ENCODE measurements at regions not wholly inside any gene's neighbourhood (a gene's known extent, or its start where the extent isn't known, plus 50 kb on each side); places are given as distances from the start of the nearest gene placed in this dataset.

GRCh38 chr2:36002941-36003340 is 352.6 kb upstream of the CRIM1 start:
- H3K4me3 ChIP-seq (ENCODE audit: low read depth, low read length): no peak overlapping the region
- H3K27me3 Mint-ChIP-seq: peaks cover 10% of the 10 kb centered on the region
- H3K9me3 Mint-ChIP-seq: peaks cover 0 to 3% (median 0%) of the 10 kb centered on the region in 7 donors
- peaks cover 0 to 4% (median 0%) of the 10 kb centered on the region in 4 donors for H3K4me1 Mint-ChIP-seq
- H3K9me3 ChIP-seq (ENCODE audit: control insufficient read depth in 2 of 2, low read length in 2 of 2): no peaks in the 10 kb centered on the region
- no peak overlapping the region for H3K27ac ChIP-seq (ENCODE audit: insufficient read depth, low read length, poor library complexity, severe bottlenecking)
- no peak for DNase-seq
- H3K27ac Mint-ChIP-seq: no peak overlapping the region
- no peaks in the 10 kb centered on the region for H3K36me3 Mint-ChIP-seq
- peaks cover 4% of the 10 kb centered on the region for H3K27me3 ChIP-seq (ENCODE audit: control insufficient read depth, insufficient read depth, low read length)
- no peaks in the 10 kb centered on the region for H3K36me3 ChIP-seq (ENCODE audit: control insufficient read depth, insufficient read depth, low read length)
- no peak for ATAC-seq (ENCODE audit: low read depth in 2 of 2)
- H3K4me3 Mint-ChIP-seq: no peak overlapping the region
- no peaks in the 10 kb centered on the region for H3K4me1 ChIP-seq (ENCODE audit: control insufficient read depth, insufficient read depth, low read length, poor library complexity, severe bottlenecking)

- Histone ChIP-seq H3K4me1 (ENCODE audit: control insufficient read depth, insufficient read depth, low read length, poor library complexity, severe bottlenecking) (no peaks in the 10 kb centered on the region), H3K36me3 (ENCODE audit: control insufficient read depth, insufficient read depth, low read length) (no peaks in the 10 kb centered on the region), H3K27ac (ENCODE audit: insufficient read depth, low read length, poor library complexity, severe bottlenecking) (no peak overlapping the region), H3K27me3 (ENCODE audit: control insufficient read depth, insufficient read depth, low read length) (peaks cover 4% of the 10 kb centered on the region), H3K4me3 (ENCODE audit: low read depth, low read length) (no peak overlapping the region), H3K9me3 (ENCODE audit: control insufficient read depth in 2 of 2, low read length in 2 of 2) (no peaks in the 10 kb centered on the region)
- DNase-seq (no peak), ATAC-seq (ENCODE audit: low read depth in 2 of 2) (no peak)
- Mint-ChIP-seq H3K27me3 (peaks cover 10% of the 10 kb centered on the region), H3K27ac (no peak overlapping the region), H3K9me3 (peaks cover 0 to 13% (median 0%) of the 10 kb centered on the region in 7 donors), H3K4me3 (no peak overlapping the region), H3K4me1 (no peaks in the 10 kb centered on the region), H3K36me3 (no peaks in the 10 kb centered on the region)
Observed at GRCh38 chr2:35997488-35997887, 358.1 kb upstream of the CRIM1 start.

GRCh38 chr2:35989503-35989902 is 366.1 kb upstream of the CRIM1 start:
- Histone ChIP-seq H3K36me3 (ENCODE audit: control insufficient read depth, insufficient read depth, low read length) (no peaks in the 10 kb centered on the region), H3K4me1 (ENCODE audit: control insufficient read depth, insufficient read depth, low read length, poor library complexity, severe bottlenecking) (no peaks in the 10 kb centered on the region), H3K27ac (ENCODE audit: insufficient read depth, low read length, poor library complexity, severe bottlenecking) (no peak overlapping the region), H3K4me3 (ENCODE audit: low read depth, low read length) (no peak overlapping the region), H3K9me3 (ENCODE audit: control insufficient read depth in 2 of 2, low read length in 2 of 2) (no peaks in the 10 kb centered on the region), H3K27me3 (ENCODE audit: control insufficient read depth, insufficient read depth, low read length) (no peaks in the 10 kb centered on the region)
- peaks cover 0 to 3% (median 0%) of the 10 kb centered on the region in 4 donors for H3K4me1 Mint-ChIP-seq
- no peak for ATAC-seq (ENCODE audit: low read depth in 2 of 2)
- H3K9me3 Mint-ChIP-seq: peaks cover 0 to 5% (median 0%) of the 10 kb centered on the region in 7 donors
- no peak overlapping the region for H3K27ac Mint-ChIP-seq
- no peak for DNase-seq
- H3K27me3 Mint-ChIP-seq: no peaks in the 10 kb centered on the region
- H3K36me3 Mint-ChIP-seq: no peaks in the 10 kb centered on the region
- no peak overlapping the region for H3K4me3 Mint-ChIP-seq

GRCh38 chr2:35989040-35989439 is 366.5 kb upstream of the CRIM1 start:
- Mint-ChIP-seq H3K4me1 (peaks cover 0 to 3% (median 0%) of the 10 kb centered on the region in 4 donors), H3K9me3 (peaks cover 0 to 4% (median 0%) of the 10 kb centered on the region in 7 donors), H3K4me3 (no peak overlapping the region), H3K36me3 (no peaks in the 10 kb centered on the region), H3K27ac (no peak overlapping the region), H3K27me3 (no peaks in the 10 kb centered on the region)
- Histone ChIP-seq H3K27me3 (ENCODE audit: control insufficient read depth, insufficient read depth, low read length) (no peaks in the 10 kb centered on the region), H3K9me3 (ENCODE audit: control insufficient read depth in 2 of 2, low read length in 2 of 2) (no peaks in the 10 kb centered on the region), H3K27ac (ENCODE audit: insufficient read depth, low read length, poor library complexity, severe bottlenecking) (no peak overlapping the region), H3K4me3 (ENCODE audit: low read depth, low read length) (no peak overlapping the region), H3K36me3 (ENCODE audit: control insufficient read depth, insufficient read depth, low read length) (no peaks in the 10 kb centered on the region), H3K4me1 (ENCODE audit: control insufficient read depth, insufficient read depth, low read length, poor library complexity, severe bottlenecking) (no peaks in the 10 kb centered on the region)
- ATAC-seq (ENCODE audit: low read depth in 2 of 2) (no peak), DNase-seq (no peak)

- peaks cover 0 to 3% (median 0%) of the 10 kb centered on the region in 4 donors for H3K4me1 Mint-ChIP-seq
- H3K27me3 Mint-ChIP-seq: no peaks in the 10 kb centered on the region
- ATAC-seq (ENCODE audit: low read depth in 2 of 2) (no peak), DNase-seq (no peak)
- no peaks in the 10 kb centered on the region for H3K36me3 ChIP-seq (ENCODE audit: control insufficient read depth, insufficient read depth, low read length)
- H3K27ac ChIP-seq (ENCODE audit: insufficient read depth, low read length, poor library complexity, severe bottlenecking): no peak overlapping the region
- no peaks in the 10 kb centered on the region for H3K4me1 ChIP-seq (ENCODE audit: control insufficient read depth, insufficient read depth, low read length, poor library complexity, severe bottlenecking)
- no peak overlapping the region for H3K4me3 Mint-ChIP-seq
- no peaks in the 10 kb centered on the region for H3K27me3 ChIP-seq (ENCODE audit: control insufficient read depth, insufficient read depth, low read length)
- no peak overlapping the region for H3K27ac Mint-ChIP-seq
- H3K9me3 ChIP-seq (ENCODE audit: control insufficient read depth in 2 of 2, low read length in 2 of 2): no peaks in the 10 kb centered on the region
- H3K36me3 Mint-ChIP-seq: no peaks in the 10 kb centered on the region
- H3K4me3 ChIP-seq (ENCODE audit: low read depth, low read length): no peak overlapping the region
- H3K9me3 Mint-ChIP-seq: peaks cover 0 to 4% (median 0%) of the 10 kb centered on the region in 7 donors
Observed at GRCh38 chr2:35986871-35987270, 368.7 kb upstream of the CRIM1 start.

GRCh38 chr2:35978218-35978617 is 377.4 kb upstream of the CRIM1 start:
- H3K27me3 ChIP-seq (ENCODE audit: control insufficient read depth, insufficient read depth, low read length): no peaks in the 10 kb centered on the region
- H3K4me3 Mint-ChIP-seq: no peak overlapping the region
- no peaks in the 10 kb centered on the region for H3K27me3 Mint-ChIP-seq
- peak overlapping the region; percentile 55 for H3K4me3 ChIP-seq (ENCODE audit: low read depth, low read length)
- no peaks in the 10 kb centered on the region for H3K9me3 ChIP-seq (ENCODE audit: control insufficient read depth in 2 of 2, low read length in 2 of 2)
- DNase-seq: peak in 1 of 3 donors; percentile 25
- ATAC-seq (ENCODE audit: low read depth in 2 of 2): no peak
- H3K4me1 Mint-ChIP-seq: peaks cover 0 to 8% (median 0%) of the 10 kb centered on the region in 4 donors
- H3K27ac Mint-ChIP-seq: no peak overlapping the region
- peaks cover 0 to 3% (median 0%) of the 10 kb centered on the region in 7 donors for H3K9me3 Mint-ChIP-seq
- no peaks in the 10 kb centered on the region for H3K4me1 ChIP-seq (ENCODE audit: control insufficient read depth, insufficient read depth, low read length, poor library complexity, severe bottlenecking)
- H3K36me3 ChIP-seq (ENCODE audit: control insufficient read depth, insufficient read depth, low read length): no peaks in the 10 kb centered on the region
- H3K27ac ChIP-seq (ENCODE audit: insufficient read depth, low read length, poor library complexity, severe bottlenecking): no peak overlapping the region
- no peaks in the 10 kb centered on the region for H3K36me3 Mint-ChIP-seq

DNA sequence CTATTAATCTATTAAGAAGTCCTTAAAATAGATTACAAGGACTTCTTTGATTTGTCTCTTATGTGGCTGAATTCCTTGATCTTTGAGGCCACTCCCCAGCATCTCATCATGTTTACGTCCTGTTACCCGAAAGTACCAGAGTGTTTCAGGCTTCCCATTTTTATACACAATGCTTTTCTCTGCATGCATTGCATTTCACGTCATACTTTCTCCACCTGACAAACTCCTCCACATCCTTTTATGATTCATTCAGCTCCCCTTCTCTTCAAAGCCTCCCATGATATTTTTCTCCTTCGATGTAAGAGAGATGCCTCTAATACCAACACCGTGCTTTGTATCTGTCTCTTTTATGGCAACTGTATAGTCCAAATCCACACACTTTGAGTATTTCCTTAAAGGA is 379.0 kb upstream of the CRIM1 start:
- no peak for DNase-seq
- Histone ChIP-seq H3K36me3 (ENCODE audit: control insufficient read depth, insufficient read depth, low read length) (no peaks in the 10 kb centered on the region), H3K27me3 (ENCODE audit: control insufficient read depth, insufficient read depth, low read length) (peaks cover under 1% of the 10 kb centered on the region), H3K9me3 (ENCODE audit: control insufficient read depth in 2 of 2, low read length in 2 of 2) (no peaks in the 10 kb centered on the region), H3K4me1 (ENCODE audit: control insufficient read depth, insufficient read depth, low read length, poor library complexity, severe bottlenecking) (no peaks in the 10 kb centered on the region), H3K27ac (ENCODE audit: insufficient read depth, low read length, poor library complexity, severe bottlenecking) (no peak overlapping the region), H3K4me3 (ENCODE audit: low read depth, low read length) (no peak overlapping the region)
- no peaks in the 10 kb centered on the region for H3K9me3 Mint-ChIP-seq
- ATAC-seq (ENCODE audit: low read depth in 2 of 2): no peak
- H3K27ac Mint-ChIP-seq: no peak overlapping the region
- H3K4me1 Mint-ChIP-seq: peaks cover 0 to 8% (median 0%) of the 10 kb centered on the region in 4 donors
- H3K27me3 Mint-ChIP-seq: no peaks in the 10 kb centered on the region
- H3K36me3 Mint-ChIP-seq: no peaks in the 10 kb centered on the region
- H3K4me3 Mint-ChIP-seq: no peak overlapping the region

DNA sequence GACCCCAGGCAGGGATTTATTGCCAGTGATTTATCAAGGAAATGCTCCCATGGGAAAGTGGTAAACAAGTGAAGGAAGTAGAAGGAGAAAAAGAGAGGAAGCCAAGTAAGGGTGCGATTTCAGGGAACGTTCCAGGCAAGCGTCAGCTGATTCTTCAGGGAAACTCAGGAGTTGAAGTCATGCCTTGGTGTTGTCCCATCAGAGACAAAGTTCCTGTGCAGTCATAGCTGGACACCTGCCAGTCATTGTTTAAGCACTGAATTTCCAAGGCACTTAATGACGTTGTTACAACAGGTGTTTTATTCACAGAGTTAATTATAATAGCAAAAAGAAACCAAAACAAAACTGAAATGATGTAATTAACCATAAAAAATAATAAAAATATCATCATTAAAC is 381.8 kb upstream of the CRIM1 start:
- H3K4me1 ChIP-seq (ENCODE audit: control insufficient read depth, insufficient read depth, low read length, poor library complexity, severe bottlenecking): no peaks in the 10 kb centered on the region
- H3K36me3 ChIP-seq (ENCODE audit: control insufficient read depth, insufficient read depth, low read length): no peaks in the 10 kb centered on the region
- DNase-seq (no peak), ATAC-seq (ENCODE audit: low read depth in 2 of 2) (no peak)
- no peaks in the 10 kb centered on the region for H3K27me3 Mint-ChIP-seq
- H3K9me3 Mint-ChIP-seq: no peaks in the 10 kb centered on the region
- no peak overlapping the region for H3K27ac ChIP-seq (ENCODE audit: insufficient read depth, low read length, poor library complexity, severe bottlenecking)
- peaks cover 2% of the 10 kb centered on the region for H3K27me3 ChIP-seq (ENCODE audit: control insufficient read depth, insufficient read depth, low read length)
- no peaks in the 10 kb centered on the region for H3K9me3 ChIP-seq (ENCODE audit: control insufficient read depth in 2 of 2, low read length in 2 of 2)
- no peak overlapping the region for H3K4me3 Mint-ChIP-seq
- no peak overlapping the region for H3K4me3 ChIP-seq (ENCODE audit: low read depth, low read length)
- H3K27ac Mint-ChIP-seq: no peak overlapping the region
- H3K36me3 Mint-ChIP-seq: no peaks in the 10 kb centered on the region
- H3K4me1 Mint-ChIP-seq: peaks cover 0 to 3% (median 0%) of the 10 kb centered on the region in 4 donors

Measured in CD4-positive, CD25-positive, alpha-beta regulatory T cell (primary cell).